ENCODE measurements at regions not wholly inside any gene's neighbourhood (a gene's known extent, or its start where the extent isn't known, plus 50 kb on each side); places are given as distances from the start of the nearest gene placed in this dataset.

DNA sequence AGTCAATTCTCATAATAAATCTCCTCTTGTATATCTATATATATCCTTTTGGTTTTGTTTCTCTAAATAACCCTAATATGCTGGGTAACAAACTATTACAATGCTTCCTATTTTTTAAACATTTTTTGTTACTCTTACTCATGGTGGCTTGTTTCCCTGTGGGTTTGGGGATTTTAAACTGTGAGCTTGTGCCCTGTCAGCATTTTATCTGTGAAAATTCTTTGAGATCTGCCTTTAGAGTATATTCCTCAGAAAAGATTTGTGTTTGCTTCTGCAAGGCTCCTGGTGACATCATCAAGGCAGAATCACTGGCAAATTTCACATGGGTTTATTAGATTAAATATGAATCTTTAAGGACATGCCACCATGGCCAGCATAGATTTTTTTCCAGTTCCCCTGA is 273.6 kb downstream of the LRFN2 start:
- DNase-seq (ENCODE audit: low read depth): no peak

DNA sequence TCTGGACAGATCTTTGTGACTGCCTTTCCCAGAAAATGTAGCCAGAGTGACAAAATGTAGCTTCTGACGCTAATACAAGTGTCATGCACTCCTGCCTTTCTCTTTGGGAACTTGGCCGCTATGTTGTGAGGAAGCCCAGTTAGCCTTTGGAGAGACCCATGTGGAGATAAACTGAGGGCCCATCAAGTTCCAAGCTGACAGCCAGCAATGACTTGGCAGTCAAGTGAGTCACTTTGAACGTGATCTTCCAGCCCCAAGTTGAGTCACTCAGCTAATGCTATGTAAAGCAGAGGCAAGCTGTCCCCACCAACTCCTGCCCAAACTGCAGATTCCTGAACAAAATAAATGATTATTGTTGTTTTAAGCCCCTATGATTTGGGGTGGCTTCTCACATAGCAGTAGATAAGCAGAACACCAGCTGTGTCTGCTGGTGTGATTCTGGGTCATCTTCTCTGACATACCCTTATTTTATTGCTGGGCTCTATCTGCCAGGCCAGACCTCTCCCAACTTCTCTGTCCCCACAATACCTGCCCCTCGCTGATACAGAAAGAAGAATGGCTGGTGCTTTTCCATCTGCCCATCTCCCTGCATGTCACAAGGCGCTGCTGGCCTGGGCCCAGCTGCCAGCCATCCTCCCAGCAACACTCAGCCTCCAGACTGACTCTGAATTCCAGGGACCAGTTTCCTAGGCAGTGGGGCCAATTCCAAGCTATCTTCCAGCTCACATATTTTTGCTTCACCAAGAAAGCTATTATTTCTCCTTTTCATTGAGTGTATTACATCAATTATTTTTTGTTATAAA is 274.8 kb downstream of the LRFN2 start:
- DNase-seq (ENCODE audit: low read depth): no peak

DNA sequence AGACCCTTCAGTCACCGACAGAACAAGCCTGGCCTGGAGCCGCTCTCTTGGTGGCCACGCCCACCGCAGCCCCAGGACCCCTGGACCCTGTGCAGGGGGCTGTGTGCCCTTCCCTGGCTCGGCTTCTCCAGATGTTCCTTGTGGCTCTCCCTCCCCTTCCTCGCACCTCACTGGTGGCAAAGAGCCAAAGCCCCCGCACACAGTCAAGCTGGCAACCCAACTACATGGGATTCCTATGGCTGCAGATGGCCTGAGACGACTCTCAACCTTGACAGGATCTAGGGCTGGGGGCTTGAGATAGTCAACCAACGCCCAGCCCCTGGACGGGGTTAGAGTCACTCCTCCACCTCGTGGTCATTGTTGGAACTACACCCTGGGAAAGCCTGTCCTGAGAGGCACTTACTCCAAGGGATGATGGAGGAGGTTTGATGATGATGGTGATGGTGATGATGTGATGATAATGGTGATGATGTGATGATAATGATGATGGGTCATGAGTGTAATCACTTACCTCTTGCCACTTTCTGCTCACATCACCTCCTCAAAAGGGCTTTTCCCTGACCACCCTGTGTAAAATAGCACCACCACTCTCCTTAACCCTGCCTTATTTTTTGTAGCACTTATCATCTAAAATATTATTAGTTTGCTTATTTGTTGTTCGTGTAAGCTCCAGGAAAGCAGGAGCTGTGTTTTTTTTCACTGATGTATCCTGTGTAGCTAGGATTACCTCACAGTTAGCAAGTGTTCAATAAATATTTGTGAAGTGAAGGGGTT is 278.4 kb downstream of the LRFN2 start:
- DNase-seq (ENCODE audit: low read depth): peak; percentile 0

- no peak for DNase-seq (ENCODE audit: low read depth)
These were observed 279.5 kb downstream of the LRFN2 start for GRCh38 chr6:40307712-40308111.

DNA sequence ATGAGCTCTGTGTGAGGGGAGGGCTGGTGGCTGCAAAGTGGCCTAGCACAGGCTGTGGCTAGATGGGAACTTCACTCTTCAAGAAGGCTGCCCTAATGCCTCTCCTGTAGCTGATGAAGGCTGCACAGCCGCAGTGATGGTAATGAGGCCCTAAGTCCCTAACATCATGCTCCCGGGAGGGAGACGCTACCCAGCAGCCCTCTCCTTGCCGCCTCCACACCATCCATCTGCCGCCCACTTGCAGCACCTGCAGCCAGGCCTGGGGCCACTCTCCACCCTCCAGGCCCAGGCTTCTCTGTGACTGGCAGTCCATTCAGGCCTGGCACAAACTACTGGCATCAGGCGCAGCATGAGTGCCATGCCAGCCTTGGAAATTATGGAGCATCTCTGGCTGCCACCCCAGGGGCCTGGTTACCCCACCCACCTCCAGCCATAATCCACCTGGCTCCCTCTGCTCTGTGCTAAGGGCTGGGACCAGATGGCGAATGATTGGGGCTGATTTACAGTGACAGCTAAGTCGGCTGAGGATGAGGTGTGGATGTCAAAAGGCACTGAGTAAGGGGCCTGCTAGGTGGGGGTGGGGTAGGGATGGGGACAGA is 284.2 kb downstream of the LRFN2 start:
- no peak for DNase-seq (ENCODE audit: low read depth)

DNA sequence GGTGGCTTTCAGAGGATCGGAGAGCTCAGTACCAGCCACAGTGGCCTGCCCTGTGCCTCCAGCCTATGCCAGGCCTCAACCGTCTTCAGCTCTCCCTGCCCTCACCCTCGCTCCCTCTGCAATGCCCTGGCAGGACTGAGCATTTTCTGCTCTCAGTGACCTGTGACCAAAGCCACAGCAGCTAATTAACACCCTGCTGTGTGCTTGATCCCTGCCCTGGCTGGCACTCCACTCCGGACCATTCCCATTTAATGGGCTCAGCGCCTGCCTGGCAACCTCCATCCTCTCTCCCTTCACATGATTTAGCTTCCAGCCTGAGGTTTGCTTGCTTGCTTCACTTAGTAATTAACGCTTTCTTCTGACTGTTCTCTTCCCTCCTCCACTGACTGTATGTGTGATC is 287.5 kb downstream of the LRFN2 start:
- no peak for DNase-seq (ENCODE audit: low read depth)

DNA sequence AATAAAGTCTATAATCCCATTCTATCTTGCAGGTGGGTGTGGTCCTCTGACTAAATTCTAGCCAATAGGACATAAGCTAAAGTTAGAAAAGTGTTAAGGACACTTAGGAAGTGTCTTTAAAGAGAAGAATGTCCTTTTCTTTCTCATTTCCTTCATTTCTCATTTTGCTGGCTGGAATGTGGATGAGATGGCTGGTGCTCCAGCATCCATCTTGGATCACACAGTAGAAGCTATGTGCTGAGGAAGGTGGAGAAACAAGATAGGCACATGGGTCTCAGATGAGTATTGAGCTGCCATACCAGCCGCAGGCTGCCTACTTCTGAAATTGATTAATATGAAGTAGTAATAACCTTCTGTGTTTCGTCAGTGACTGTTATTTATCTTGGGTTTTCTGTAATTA is 289.0 kb downstream of the LRFN2 start:
- no peak for DNase-seq (ENCODE audit: low read depth)

- DNase-seq (ENCODE audit: low read depth): no peak
These were observed 291.8 kb downstream of the LRFN2 start for GRCh38 chr6:40295251-40295950.

DNA sequence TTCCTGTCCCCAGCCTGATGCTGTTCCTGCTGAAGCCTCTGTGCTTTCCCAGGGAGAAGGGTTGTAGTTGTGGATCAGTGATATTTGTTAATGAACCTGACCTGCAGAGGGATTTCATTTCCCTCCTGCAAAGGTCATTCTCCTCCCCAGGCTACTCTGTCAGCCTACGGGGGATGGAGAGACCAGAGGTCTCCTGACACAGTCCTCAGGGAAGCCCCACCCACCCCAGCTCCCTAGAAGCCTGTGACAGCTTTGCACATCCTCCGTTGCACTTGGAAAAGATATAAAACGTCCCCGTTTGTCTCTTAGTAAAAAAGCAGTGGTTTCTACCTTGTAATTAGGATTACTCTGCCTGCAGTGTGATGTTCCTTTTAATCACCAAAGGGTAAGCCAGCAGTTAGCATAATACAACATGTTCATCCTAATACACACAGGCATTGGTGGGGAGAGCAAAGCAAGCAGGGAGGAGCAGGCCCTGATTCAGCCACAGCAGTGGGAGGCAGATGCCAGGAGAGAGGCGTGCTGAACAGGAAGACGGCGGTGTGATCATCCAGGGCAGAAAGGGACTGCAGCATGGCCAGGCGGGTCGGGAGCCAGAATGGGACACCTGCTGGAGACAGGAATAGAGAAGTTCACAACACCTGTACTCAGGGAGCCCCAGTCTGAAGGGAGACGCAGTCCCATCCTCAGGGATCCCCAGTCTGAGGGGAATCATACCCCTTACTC is 293.5 kb downstream of the LRFN2 start:
- no peak for DNase-seq (ENCODE audit: low read depth)

- DNase-seq (ENCODE audit: low read depth): no peak
These were observed 294.1 kb downstream of the LRFN2 start for GRCh38 chr6:40293060-40293459.

DNA sequence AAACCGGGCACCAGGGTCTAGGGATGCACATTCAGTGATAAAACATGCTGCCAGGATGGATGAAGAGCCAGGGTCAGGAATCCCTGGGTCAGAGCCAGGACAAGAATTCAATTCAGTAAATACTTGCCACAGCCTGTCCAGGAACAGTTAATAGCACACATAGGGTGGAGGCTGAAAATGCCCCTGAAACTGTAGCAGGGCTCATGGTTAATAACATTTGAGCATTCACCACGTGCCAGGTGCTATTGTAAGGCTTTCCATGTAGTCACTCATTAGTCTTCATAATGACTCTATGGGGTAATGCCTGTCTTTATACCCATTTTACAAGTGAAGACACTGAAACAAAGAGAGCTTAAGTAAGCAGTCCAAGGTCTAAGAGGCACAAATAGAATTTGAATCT is 296.3 kb downstream of the LRFN2 start:
- DNase-seq (ENCODE audit: low read depth): no peak

DNA sequence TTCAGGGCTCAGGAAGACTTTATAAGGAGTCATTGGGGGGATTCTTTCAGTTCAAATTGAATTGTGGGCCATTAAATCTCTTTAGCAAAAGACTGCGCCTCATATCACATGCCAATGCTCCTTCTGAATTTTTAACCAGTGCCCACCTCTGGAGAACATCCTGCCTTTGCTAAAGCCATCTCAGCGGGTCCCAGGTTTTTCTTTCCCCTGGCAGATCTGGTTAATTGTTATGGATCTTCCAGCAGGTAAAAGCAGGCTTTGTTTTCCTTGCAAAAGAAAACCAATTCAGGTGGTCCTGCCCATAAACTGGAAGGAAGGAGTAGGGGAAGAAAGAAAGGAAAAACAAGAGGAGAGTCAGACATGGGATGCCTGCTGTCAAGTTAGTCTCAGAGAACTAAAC is 298.2 kb downstream of the LRFN2 start:
- DNase-seq (ENCODE audit: low read depth): no peak

GRCh38 chr6:40287296-40287850 is 299.8 kb downstream of the LRFN2 start:
- DNase-seq (ENCODE audit: low read depth): no peak

DNA sequence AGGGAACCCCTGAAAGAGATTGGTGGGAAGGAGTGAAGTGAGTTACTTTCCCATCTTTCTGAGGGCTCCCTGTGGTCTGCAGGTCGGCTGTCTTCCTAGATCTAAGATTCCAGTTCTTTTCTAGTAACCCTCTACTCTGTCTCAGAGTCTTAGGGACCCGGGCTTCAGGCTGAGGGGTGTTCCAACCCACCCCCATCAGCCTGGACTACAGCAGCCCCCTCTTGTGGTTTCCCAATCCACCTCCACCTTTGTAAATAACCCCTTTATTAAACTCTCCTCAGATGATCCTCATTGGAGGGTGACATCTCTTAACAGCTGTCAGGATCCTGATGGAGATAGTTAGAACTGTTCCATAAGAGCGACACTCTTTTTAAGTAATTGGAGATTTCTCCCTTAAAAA is 300.4 kb downstream of the LRFN2 start:
- no peak for DNase-seq (ENCODE audit: low read depth)

DNA sequence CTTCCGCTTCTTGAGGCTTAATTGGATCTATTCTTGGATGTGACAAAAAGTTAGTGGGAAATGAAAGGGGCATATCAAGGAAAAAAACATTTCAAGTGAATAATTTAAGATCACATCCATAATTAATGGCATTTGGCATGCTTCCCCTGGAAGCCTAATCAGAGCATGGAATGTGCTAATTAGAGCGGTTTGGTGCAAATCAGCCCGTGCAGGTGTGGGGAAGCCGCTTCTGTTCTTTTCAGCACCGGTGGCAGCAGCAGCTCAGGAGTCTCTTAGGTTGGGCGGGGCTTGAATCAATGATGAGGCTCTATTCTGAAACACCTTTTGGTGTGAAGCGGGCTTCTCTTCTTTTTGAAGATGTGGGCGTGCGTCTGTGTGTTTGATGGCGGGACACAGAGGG is 301.2 kb downstream of the LRFN2 start:
- no peak for DNase-seq (ENCODE audit: low read depth)

GRCh38 chr6:40285535-40285934 is 301.6 kb downstream of the LRFN2 start:
- DNase-seq (ENCODE audit: low read depth): no peak

DNA sequence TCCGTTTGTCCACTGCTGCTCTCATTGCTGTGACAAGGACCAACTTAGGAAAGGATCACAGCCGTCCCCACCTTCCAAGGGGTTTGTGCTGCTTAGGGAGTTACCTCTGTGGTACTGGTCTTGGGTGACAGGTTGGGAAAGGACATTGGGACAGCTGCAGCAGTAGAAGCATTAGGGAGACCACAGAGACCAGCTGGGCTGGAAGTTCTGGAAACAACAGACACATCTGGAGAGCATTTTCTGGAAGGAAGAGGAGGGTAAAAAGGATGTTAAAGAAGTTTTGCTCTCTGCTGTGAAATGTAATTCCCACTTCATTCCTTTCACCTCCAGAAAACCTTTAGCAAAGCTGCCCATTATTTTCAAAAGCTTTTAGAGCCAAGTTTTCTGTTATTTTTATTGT is 304.2 kb downstream of the LRFN2 start:
- DNase-seq (ENCODE audit: low read depth): no peak

DNA sequence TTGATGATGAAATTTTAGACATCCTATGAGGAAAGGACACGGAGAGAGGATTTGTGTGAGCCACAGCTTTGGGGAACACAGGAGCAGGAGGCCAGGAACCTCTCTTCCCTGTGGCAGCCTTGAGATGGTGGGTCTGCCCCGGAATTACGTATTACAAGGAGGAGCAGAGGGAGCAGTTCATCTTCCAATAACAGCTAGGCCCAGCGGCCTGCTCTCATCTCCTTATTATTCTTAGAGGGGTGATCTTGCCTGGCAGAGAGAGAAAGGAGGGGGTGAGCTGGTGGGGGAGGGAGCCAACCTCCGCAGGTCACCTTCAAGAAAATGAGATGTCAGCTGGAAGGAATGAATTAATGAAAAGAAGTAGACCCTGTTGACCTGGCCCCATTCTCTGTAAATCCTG is 305.8 kb downstream of the LRFN2 start:
- DNase-seq (ENCODE audit: low read depth): no peak

GRCh38 chr6:40280231-40280630 is 306.9 kb downstream of the LRFN2 start:
- DNase-seq (ENCODE audit: low read depth): no peak

GRCh38 chr6:40276141-40276540 is 311.0 kb downstream of the LRFN2 start:
- no peak for DNase-seq (ENCODE audit: low read depth)

- DNase-seq (ENCODE audit: low read depth): no peak
These were observed 313.1 kb downstream of the LRFN2 start for GRCh38 chr6:40274058-40274457.
